ENCODE measurements at regions not wholly inside any gene's neighbourhood (a gene's known extent, or its start where the extent isn't known, plus 50 kb on each side); places are given as distances from the start of the nearest gene placed in this dataset.

DNA sequence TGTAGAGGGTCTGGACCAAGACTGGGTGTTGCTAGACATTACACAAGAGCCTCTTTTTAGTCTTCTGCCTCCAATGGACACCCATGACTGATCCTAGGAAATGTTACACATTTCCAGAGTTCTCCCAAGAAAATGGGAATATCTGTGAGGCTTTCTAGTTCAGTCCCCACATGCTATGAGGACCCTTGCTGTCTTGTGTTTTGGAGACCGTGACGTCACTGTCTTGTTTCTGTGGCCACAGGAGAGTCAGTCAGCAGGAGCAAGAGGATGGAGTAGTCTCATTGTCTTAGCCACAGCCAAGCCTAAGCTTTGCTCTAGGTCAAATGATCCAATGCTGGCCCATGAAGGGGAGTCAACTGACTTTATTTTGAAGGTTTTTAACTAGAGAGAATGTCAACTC lies 820.1 kb upstream of the RBFOX1 start:
- no peak overlapping the region for H3K4ac ChIP-seq (ENCODE audit: low read depth, low read length)
- no peaks in the 10 kb centered on the region for H3K79me1 ChIP-seq (ENCODE audit: low read depth in 1 of 2, low read length in 2 of 2)
- H3K4me2 ChIP-seq (ENCODE audit: low read depth, low read length) = no peak overlapping the region
- no TSS peak for BruUV-seq (replicated peaks)
- no peak overlapping the region for H3K27ac ChIP-seq (ENCODE audit: insufficient read depth, low read length)
- intact Hi-C loops (cut with micrococcal nuclease) (no loop called here), in situ Hi-C loops (cut with MboI; ENCODE audit: low sequenced_read_pairs) (no loop called here), dilution Hi-C loops (cut with HindIII; ENCODE audit: low sequenced_read_pairs, unreplicated experiment) (no loop called here)
- no peak overlapping the region for H4K91ac ChIP-seq (ENCODE audit: insufficient read depth, low read depth, low read length)
- no peak overlapping the region for H2BK5ac ChIP-seq (ENCODE audit: low read depth, low read length, poor library complexity, severe bottlenecking)
- no peak overlapping the region for H2AK9ac ChIP-seq (replicated peaks; ENCODE audit: low read depth, low read length, poor library complexity)
- no peak overlapping the region for H4K8ac ChIP-seq (ENCODE audit: low read depth in 2 of 2, low read length in 2 of 2)
- H3K9ac ChIP-seq (ENCODE audit: low read depth, low read length) = no peak overlapping the region
- no peaks in the 10 kb centered on the region for H3K36me3 ChIP-seq (ENCODE audit: control insufficient read depth, insufficient read depth, low read length)
- no peak overlapping the region for H2AK5ac ChIP-seq (ENCODE audit: low read depth, low read length)
- H3K4me3 ChIP-seq (ENCODE audit: insufficient read depth, low read depth, low read length) = no peak overlapping the region
- no peak for TF ChIP-seq CHD1 (IDR thresholded peaks at IDR 0.05; ENCODE audit: low read depth, low read length)
- TF ChIP-seq CEBPB (IDR thresholded peaks at IDR 0.05; ENCODE audit: low read depth, low read length) = no peak
- no peak for TF ChIP-seq MAZ (IDR thresholded peaks at IDR 0.05; ENCODE audit: borderline replicate concordance, low read depth, low read length)
- no peak for TF ChIP-seq RCOR1 (IDR thresholded peaks at IDR 0.05; ENCODE audit: insufficient replicate concordance, low read length)
- no peak for TF ChIP-seq POLR2A (IDR thresholded peaks at IDR 0.05; ENCODE audit: low read depth, low read length)
- POLR2A ChIA-PET (ENCODE audit: unreplicated experiment) = no interaction called here
- CTCF ChIA-PET = interaction anchor here (0.5 kb wide), 1 partner anchor 722 kb away, joined by 3 read pairs; no protein-coding TSS in a partner anchor
- H3K14ac ChIP-seq (replicated peaks; ENCODE audit: low read depth, low read length) = no peak overlapping the region
- H2AFZ ChIP-seq (replicated peaks; ENCODE audit: low read length, poor library complexity) = no peak overlapping the region
- no peaks in the 10 kb centered on the region for H3K4me1 ChIP-seq (ENCODE audit: control insufficient read depth, insufficient read depth, low read length)
- DNase-seq (no peak), ATAC-seq (ENCODE audit: low read depth) (no peak)
- H3K18ac ChIP-seq (ENCODE audit: low read depth, low read length) = no peak overlapping the region
- H2BK20ac ChIP-seq (ENCODE audit: low read depth, low read length) = no peak overlapping the region
- no peak overlapping the region for H2BK15ac ChIP-seq (ENCODE audit: low read depth, low read length)
- no peak overlapping the region for H3K23ac ChIP-seq (ENCODE audit: low read depth, low read length)
- 20% methylated on average over 2 of the region's 2 CpGs; no CpG with 5 or more reads in 1 of the 2 experiments for WGBS, 2 experiments (ENCODE audit: extremely low coverage in 2 of 2, insufficient read length in 1 of 2)
- no peak overlapping the region for H2BK120ac ChIP-seq (ENCODE audit: low read depth, low read length)
- no peaks in the 10 kb centered on the region for H4K20me1 ChIP-seq (ENCODE audit: insufficient read depth, low read length)
- no peaks in the 10 kb centered on the region for H3K27me3 ChIP-seq (ENCODE audit: control insufficient read depth, insufficient read depth, low read length)
- H3K9me3 ChIP-seq (ENCODE audit: control insufficient read depth, insufficient read depth, low read length) = peaks cover 14% of the 10 kb centered on the region
- H3K9me1 ChIP-seq (ENCODE audit: insufficient read depth, low read length) = no peaks in the 10 kb centered on the region
- H4K5ac ChIP-seq (ENCODE audit: low read depth, low read length) = no peak overlapping the region
- H3K56ac ChIP-seq (ENCODE audit: extremely low read depth, insufficient read depth, low read length) = no peak overlapping the region
